ENCODE measurements at regions not wholly inside any gene's neighbourhood (a gene's known extent, or its start where the extent isn't known, plus 50 kb on each side); places are given as distances from the start of the nearest gene placed in this dataset.

GRCh38 chr13:80462037-80462436 lies 121.1 kb upstream of the SPRY2 start:
- FAIRE-seq (no peak), DNase-seq (ENCODE audit: low spot score) (no peak)

DNA sequence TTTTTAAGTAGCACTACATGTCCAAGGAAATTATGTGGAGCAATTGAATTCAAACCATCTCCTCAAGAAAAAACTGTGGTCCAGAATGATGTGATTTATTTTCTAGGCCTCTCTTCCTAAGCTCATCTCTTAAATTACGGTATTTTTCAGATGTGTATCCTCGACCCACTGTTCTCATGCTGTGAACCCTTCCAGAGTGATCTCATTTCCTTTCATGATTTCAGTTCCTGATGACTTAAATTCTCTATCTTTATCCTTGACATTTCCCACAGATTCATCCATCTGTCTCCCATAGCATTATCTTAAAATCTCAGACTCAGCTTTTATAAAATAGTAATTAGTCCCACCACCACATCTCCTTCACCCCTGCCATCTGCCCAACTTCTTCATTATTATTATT lies 117.6 kb upstream of the SPRY2 start:
- no peak for FAIRE-seq
- no peak for DNase-seq (ENCODE audit: low spot score)

- FAIRE-seq (no peak), DNase-seq (ENCODE audit: low spot score) (no peak)
These were observed 113.3 kb upstream of the SPRY2 start for GRCh38 chr13:80454245-80454644.

DNA sequence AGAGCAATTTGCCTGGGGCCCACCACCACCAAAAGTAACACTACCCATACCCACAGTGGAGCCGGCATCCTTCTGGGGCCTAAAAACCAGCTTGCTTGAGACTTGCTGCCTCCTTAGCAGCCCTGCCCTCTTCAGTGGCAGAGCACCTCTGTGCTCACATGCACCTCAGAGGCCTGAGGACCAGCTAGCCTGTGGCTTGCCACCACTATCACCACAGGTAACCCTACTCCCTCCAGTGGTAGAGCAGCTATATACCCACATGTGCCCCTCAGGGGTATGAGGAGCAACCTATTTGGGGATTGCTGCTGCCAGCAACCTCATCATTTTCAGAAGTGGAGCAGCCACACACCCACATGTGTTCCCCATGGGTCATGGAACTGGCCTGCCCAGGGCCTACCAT lies 111.4 kb upstream of the SPRY2 start:
- no peak for DNase-seq (ENCODE audit: low spot score)
- FAIRE-seq, result no peak

DNA sequence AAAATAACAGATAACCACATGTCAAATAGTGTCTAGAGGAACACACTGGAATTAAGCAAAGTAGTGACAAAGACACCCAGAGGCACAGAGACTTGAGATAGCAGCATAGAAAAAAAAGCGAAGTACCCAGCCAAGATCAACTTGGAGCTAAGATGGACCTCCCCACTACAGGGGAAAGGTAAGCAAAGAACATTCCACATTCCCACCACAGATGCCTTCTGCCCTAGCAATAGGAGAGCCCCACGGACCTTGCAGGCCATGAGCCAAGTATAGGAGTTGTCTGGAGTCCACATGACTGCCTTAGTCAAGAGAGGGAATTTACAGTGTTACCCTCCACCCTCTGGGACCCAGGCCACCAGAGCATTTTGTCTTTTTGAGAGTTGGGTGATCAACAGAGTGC lies 110.7 kb upstream of the SPRY2 start:
- DNase-seq (ENCODE audit: low spot score), result no peak
- no peak for FAIRE-seq

GRCh38 chr13:80450386-80450785 lies 109.5 kb upstream of the SPRY2 start:
- FAIRE-seq, result no peak

DNA sequence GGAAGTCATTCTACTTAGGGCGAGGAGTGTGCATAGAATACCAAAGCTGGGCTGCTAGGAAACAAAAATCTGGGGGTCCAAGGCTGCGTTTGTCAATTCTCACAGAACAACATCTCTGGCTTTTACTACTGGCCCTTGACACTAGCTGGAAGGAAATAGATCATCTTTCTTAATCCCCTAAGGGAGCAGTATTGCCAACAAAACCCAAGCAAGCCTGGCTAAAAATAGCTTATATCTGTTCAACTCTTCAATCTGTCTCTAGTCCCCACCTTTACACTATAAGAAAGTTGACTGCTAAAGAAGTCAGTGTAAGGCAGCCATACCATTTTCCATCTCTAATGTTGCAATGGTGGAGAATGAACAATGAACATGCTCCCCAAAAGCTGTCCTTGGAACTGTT lies 107.8 kb upstream of the SPRY2 start:
- DNase-seq (ENCODE audit: low spot score) (no peak), FAIRE-seq (no peak)

More at GRCh38 chr13:80450386-80450785, 109.5 kb upstream of the SPRY2 start:
- no peak for DNase-seq (ENCODE audit: low spot score)

DNA sequence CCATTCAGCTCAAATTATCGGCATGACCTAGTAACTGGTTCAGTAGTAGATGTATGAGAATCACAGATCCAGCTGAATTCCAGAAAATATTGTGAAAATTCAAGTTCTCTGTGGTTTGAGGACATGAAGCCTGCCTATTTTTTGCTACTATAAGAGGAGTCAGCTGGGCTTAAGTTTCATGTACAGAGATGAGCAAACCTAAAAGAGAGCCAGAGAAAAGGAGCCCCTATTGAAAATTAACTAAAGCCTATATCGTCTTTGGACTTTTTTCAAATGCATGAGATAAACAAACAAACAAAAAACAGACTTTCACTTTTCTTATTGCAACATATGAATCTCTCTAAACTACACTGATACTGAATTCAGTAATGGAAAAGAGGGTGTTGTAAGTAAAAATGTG lies 106.8 kb upstream of the SPRY2 start:
- no peak for FAIRE-seq

GRCh38 chr13:80444240-80445015 lies 103.5 kb upstream of the SPRY2 start:
- no peak for FAIRE-seq
- no peak for DNase-seq (ENCODE audit: low spot score)

More for the DNA sequence above, 106.8 kb upstream of the SPRY2 start:
- no peak for DNase-seq (ENCODE audit: low spot score)

DNA sequence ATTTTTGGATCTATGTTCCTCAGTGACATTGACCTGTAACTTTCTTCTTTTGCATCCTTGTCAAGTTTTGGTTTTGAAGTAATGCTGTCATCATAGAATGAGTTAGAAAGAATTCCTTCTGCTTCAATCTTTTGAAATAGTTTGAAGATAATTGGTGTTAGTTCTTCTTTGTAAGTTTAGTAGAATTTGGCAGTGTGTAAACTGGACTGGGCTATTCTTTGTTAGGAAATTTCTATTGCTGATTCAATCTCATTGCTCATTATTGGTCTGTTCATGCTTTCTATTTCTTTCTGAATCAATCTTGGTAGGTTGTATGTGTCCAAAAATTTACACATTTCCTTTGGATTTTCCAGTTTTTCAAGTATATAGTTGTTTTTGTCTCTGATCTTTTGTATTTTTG lies 101.7 kb upstream of the SPRY2 start:
- no peak for DNase-seq (ENCODE audit: low spot score)
- FAIRE-seq, result no peak

DNA sequence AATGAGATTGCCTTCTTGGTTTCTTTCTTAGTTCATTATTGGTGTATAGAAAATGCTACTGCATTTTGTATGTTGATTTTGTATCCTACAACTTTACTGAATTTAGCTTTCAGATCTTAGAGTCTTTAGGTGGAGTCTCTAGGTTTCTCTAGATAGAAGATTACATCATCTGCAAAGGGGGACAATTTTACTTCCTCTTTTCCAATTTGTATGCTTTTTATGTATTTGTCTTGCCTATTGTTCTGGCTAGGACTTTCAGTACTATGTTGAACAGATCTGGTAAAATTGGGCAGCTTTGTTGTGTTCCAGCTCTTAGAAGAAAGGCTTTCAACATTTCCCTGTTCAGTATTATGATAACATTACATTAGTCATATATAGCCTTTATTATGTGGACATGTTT lies 101.0 kb upstream of the SPRY2 start:
- FAIRE-seq (no peak), DNase-seq (ENCODE audit: low spot score) (no peak)

DNA sequence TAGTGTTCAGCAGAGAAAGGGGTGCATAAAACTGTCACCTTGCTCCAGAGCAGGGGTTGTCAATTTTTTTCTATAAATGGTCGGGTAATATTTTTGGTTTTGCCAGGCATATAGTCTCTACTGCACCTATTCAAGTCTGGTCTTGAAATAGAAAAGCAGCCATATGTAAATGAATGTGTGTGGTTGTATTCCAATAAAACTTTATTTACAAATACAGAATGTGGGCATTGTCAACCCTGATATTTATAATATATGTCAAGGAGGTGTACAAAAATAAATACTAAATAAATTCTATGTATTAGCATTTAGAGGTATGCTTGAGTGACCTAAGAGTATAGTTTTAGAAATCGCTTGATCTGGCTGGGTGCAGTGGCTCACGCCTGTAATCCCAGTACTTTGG lies 97.6 kb upstream of the SPRY2 start:
- FAIRE-seq, result no peak
- DNase-seq (ENCODE audit: low spot score), result no peak

GRCh38 chr13:80437231-80437630 lies 96.3 kb upstream of the SPRY2 start:
- FAIRE-seq (no peak), DNase-seq (ENCODE audit: low spot score) (no peak)

GRCh38 chr13:80436571-80437169 lies 95.7 kb upstream of the SPRY2 start:
- no peak for FAIRE-seq

GRCh38 chr13:80430561-80430960 lies 89.6 kb upstream of the SPRY2 start:
- DNase-seq (ENCODE audit: low spot score) (no peak), FAIRE-seq (no peak)

More at GRCh38 chr13:80436571-80437169, 95.7 kb upstream of the SPRY2 start:
- no peak for DNase-seq (ENCODE audit: low spot score)

DNA sequence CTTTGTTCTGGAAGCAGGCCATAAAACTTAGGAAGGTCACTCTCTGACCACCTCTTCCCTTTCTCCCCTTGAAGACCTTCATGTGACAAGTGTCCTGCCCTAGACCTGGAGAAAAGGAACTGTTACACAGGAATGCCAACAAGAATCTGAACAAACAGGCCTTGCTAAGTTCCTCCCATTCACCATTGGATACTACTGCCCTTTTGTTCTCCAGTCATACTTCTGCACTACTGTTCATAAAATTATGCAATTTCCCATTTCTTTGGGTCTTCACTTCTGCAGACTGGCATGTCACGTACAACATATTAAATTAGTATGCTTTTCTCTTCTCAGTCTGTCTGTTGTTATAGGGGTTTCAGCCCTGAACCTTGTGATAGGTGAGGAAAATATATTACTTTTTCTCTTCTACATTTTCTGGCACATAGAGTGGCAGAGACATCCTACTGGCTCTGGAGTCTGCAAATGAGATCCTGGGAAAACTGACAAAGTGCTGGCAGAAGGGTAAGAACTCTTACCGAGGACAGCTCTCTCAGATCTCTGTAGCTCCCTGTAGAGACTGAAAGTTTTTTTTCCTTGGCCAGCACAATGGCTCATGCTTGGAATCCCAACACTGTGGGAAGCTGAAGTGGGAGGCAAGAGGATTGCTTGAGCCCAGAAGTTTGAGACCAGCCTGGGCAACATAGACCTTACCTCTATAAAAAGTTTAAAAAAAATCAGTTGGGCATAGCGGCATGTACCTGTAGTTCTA lies 87.6 kb upstream of the SPRY2 start:
- no peak for FAIRE-seq
- DNase-seq (ENCODE audit: low spot score), result no peak

DNA sequence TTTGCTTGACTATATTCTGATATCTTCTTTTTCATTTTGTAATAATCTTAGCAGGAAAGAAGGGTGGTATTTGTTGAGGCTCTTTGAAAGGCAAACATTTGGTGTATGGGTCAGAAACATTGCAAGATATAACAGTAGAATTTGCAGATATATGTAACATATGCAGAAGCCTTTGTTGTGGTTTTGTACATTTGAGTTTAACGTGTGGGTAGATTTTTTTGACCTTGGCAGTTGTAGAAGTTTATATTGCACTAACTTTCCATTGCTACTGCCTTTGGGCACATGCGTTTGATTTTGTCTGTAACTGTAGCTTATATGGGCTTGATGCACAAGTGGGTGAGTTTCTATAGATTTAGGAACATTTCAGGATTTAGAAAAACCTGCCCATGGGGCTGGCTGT lies 78.5 kb upstream of the SPRY2 start:
- DNase-seq (ENCODE audit: low spot score) (no peak), FAIRE-seq (no peak)

GRCh38 chr13:80413611-80414010 lies 72.7 kb upstream of the SPRY2 start:
- DNase-seq (ENCODE audit: low spot score) (no peak), FAIRE-seq (no peak)

GRCh38 chr13:80408270-80408669 lies 67.3 kb upstream of the SPRY2 start:
- FAIRE-seq, result no peak
- DNase-seq (ENCODE audit: low spot score), result no peak

DNA sequence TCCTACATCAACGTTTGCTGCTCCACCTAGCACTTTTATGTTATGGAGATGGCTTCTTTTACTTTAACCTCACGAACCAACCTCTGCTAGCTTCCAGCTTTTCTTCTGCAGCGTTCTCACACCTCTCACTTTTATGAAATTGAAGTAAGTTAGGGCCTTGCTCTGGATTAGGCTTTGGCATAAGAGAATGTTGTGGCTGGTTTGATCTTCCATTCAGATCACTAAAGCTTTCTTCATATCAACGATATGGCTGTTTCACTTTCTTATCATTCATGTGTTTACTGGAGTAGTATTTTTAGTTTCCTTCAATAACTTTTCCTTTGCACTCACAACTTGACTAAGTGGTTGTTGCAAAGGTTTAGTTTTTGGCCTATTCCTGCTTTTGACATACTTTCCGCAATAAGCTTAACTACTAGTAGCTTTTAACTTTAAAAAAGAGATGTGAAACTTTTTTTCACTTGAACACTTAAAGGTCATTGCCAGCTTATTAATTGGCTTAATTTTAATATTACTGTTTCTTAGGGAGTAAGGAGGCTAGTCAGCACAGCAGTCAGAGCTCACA lies 60.0 kb upstream of the SPRY2 start:
- no peak for FAIRE-seq
- DNase-seq (ENCODE audit: low spot score), result no peak

DNA sequence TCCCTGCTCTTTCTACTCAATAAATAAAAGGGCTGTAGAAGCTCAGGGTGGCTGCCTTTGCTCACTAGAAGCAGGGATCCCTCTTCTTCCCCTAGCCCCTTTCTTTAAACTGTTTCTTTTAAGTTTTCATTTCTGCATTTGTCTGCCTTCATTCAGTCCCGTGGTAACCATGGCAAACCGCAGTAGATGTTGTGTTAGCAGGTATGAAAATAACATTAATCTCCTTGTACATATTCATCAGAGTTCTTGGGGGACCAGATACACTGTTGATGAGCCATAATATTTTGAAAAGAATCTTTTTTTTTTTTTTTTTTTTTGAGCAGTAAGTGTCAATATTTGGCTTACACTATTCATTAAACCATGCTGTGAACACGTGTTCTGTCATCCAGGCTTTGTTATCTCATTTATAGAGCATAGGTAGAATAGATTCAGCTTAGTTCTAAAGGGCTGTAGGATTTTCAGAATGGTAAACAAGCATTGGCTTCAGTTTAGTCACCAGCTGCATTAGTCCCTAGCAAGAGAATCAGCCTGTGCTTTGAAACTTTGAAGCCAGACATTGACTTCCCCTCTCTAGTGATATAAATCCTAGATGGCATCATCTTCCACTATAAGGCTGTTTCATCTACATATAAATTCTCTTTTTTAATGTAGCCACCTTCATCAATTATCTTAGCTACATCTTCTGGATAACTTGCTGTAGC lies 59.4 kb upstream of the SPRY2 start:
- DNase-seq (ENCODE audit: low spot score), result no peak
- no peak for FAIRE-seq
